OCI-LY1 (cell line): ENCODE measurements at regions not wholly inside any gene's neighbourhood (a gene's known extent, or its start where the extent isn't known, plus 50 kb on each side); places are given as distances from the start of the nearest gene placed in this dataset.

Source experiments
- CTCF ChIP-seq: fragments of 200-600 bp; sonication (generic), shearing (Covaris generic); IDR thresholded peaks from 2 replicates; pipeline ENCODE4 v1.5.1; 2017; ENCODE audit warnings: mild to moderate bottlenecking, antibody characterized with exemption, low read length, moderate library complexity, mixed read lengths
- EZH2 ChIP-seq: fragments of 200-600 bp; sonication (generic), shearing (Covaris generic); IDR thresholded peaks from 2 replicates; pipeline ENCODE4 v1.8.0; 2017; ENCODE audit warnings: borderline replicate concordance, mixed run types, mild to moderate bottlenecking, antibody characterized with exemption, low read length, moderate library complexity, mixed read lengths

- no peak for TF ChIP-seq CTCF
- no peak for TF ChIP-seq EZH2
Measured at GRCh38 chr15:79677241-79677640, 219.6 kb downstream of the MTHFS start.
